Kidney (tissue), 13 donors: ENCODE measurements at regions not wholly inside any gene's neighbourhood (a gene's known extent, or its start where the extent isn't known, plus 50 kb on each side); places are given as distances from the start of the nearest gene placed in this dataset.
A peak's percentile ranks its signal among the peaks of the same experiment; 100 is the strongest.

Source experiments
- DNase-seq, 5 donors: peaks; one replicate each; pipeline ENCODE4 v3.0.0-alpha.2; 2013 to 2020
- FAIRE-seq: peaks from 2 replicates; lab custom pipeline; 2012; peaks lifted over from hg19 to GRCh38; lab: Jason Lieb, UNC
- H3K27ac ChIP-seq, 2 donors: one replicate each; pipeline ENCODE4 v1.7.0; 2013; ENCODE audit warnings: low read depth in 2 of 2, low read length in 2 of 2, inconsistent platforms in 1 of 2
- H3K27me3 ChIP-seq: one replicate; pipeline ENCODE4 v1.7.1; 2013; ENCODE audit warnings: low read length, inconsistent platforms; ENCODE audit not compliant: control insufficient read depth, insufficient read depth
- H3K36me3 ChIP-seq, 3 donors: one replicate each; pipeline versions ENCODE4 v1.7.0 to v1.7.1; 2013; ENCODE audit warnings: low read length in 3 of 3, control low read depth in 1 of 3, inconsistent platforms in 1 of 3; ENCODE audit not compliant: insufficient read depth in 3 of 3, control insufficient read depth in 2 of 3
- H3K4me1 ChIP-seq, 3 donors: one replicate each; pipeline versions ENCODE4 v1.7.0 to v1.7.1; 2013; ENCODE audit warnings: low read length in 3 of 3, inconsistent platforms in 1 of 3, low read depth in 1 of 3; ENCODE audit not compliant: control insufficient read depth in 2 of 3, insufficient read depth in 2 of 3
- H3K4me3 ChIP-seq, 3 donors: one replicate each; pipeline versions ENCODE4 v1.7.0 to v1.8.1; 2013; ENCODE audit warnings: low read length in 3 of 3, control low read depth in 1 of 3, inconsistent platforms in 1 of 3
- H3K9ac ChIP-seq, 3 donors: one replicate each; pipeline versions ENCODE4 v1.7.0 to v1.7.1; 2013; ENCODE audit warnings: low read length in 3 of 3, control low read depth in 1 of 3, inconsistent platforms in 1 of 3
- H3K9me3 ChIP-seq, 3 donors: one replicate each; pipeline versions ENCODE4 v1.7.0 to v1.7.1; 2013; ENCODE audit warnings: low read length in 3 of 3, control low read depth in 1 of 3, inconsistent platforms in 1 of 3; ENCODE audit not compliant: control insufficient read depth in 2 of 3, insufficient read depth in 1 of 3
- CTCF ChIP-seq: IDR thresholded peaks from 3 replicates; pipeline ENCODE4 v1.5.1; 2012; ENCODE audit warnings: mild to moderate bottlenecking, moderate library complexity, borderline replicate concordance; ENCODE audit not compliant: insufficient read depth; ENCODE audit errors: extremely low read depth
- intact Hi-C: fragments of 100-400 bp; cut with DNase I; formaldehyde crosslinking; loops from one replicate; pipeline ENCODE4 v1.11.1; 2022
- donor health status: control.
- donor health status: control.
- donor health status: control.
- donor health status: control.
- donor health status: control.
- donor health status: DM: yes; HTN: yes; CAD: no.
- donor health status: Normal renal cell carcinoma (clear cell type).

- no peak for DNase-seq
- Histone ChIP-seq H3K27me3 (no peaks in the 10 kb centered on the region), H3K36me3 (no peaks in the 10 kb centered on the region), H3K9ac (no peak overlapping the region), H3K4me1 (no peaks in the 10 kb centered on the region), H3K27ac (no peak overlapping the region), H3K9me3 (no peaks in the 10 kb centered on the region), H3K4me3 (no peak overlapping the region)
- no peak for TF ChIP-seq CTCF
- intact Hi-C loops, result no loop called here
- no peak for FAIRE-seq
Observed at GRCh38 chr13:50742353-50742752, 101.1 kb downstream of the DLEU7 start.

GRCh38 chr13:50742968-50743367, 100.5 kb downstream of the DLEU7 start:
- Histone ChIP-seq H3K4me1 (no peaks in the 10 kb centered on the region), H3K27me3 (no peaks in the 10 kb centered on the region), H3K36me3 (no peaks in the 10 kb centered on the region), H3K27ac (no peak overlapping the region), H3K9me3 (no peaks in the 10 kb centered on the region), H3K4me3 (no peak overlapping the region), H3K9ac (no peak overlapping the region)
- DNase-seq (no peak), FAIRE-seq (no peak)
- intact Hi-C loops, result no loop called here
- no peak for TF ChIP-seq CTCF

DNA sequence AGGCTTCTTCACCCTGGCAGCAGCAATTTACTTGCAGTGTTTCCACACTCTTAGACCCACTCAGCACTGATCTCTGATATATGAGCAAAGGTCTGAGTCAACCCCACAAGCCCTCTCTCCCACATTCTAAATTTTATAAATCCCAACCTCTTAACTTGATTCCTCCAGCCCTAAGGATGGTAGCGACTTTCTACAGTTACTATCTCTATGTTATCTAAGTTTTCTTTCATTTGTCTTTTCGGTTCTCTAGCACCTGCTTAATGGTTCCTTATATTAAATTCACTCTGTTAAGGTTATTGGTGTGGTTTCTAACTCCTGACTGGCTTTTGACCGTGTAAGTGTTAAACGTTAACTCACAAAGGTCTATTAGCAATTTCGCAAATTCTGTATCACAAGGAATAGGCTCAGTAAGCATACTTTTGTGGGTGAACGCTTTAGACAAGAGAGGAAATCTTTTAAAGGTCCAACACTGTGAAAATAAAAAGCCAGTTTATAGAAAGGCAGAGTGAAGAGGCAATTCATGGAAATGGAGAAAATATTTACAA, 99.3 kb downstream of the DLEU7 start:
- FAIRE-seq (peak; percentile 13), DNase-seq (no peak)
- no peaks in the 10 kb centered on the region for H3K4me1 ChIP-seq
- no peak overlapping the region for H3K27ac ChIP-seq
- intact Hi-C loops, result no loop called here
- peak overlapping the region in 1 of 3 donors; percentile 25 for H3K4me3 ChIP-seq
- TF ChIP-seq CTCF, result no peak
- no peak overlapping the region for H3K9ac ChIP-seq
- H3K27me3 ChIP-seq, result no peaks in the 10 kb centered on the region
- H3K9me3 ChIP-seq, result no peaks in the 10 kb centered on the region
- H3K36me3 ChIP-seq, result no peaks in the 10 kb centered on the region

GRCh38 chr13:50745542-50746115, 97.9 kb downstream of the DLEU7 start:
- H3K9me3 ChIP-seq, result no peaks in the 10 kb centered on the region
- H3K4me3 ChIP-seq, result no peak overlapping the region
- no peaks in the 10 kb centered on the region for H3K27me3 ChIP-seq
- no peaks in the 10 kb centered on the region for H3K36me3 ChIP-seq
- intact Hi-C loops, result no loop called here
- no peak overlapping the region for H3K27ac ChIP-seq
- DNase-seq (no peak), FAIRE-seq (no peak)
- H3K9ac ChIP-seq, result no peak overlapping the region
- no peak for TF ChIP-seq CTCF
- no peaks in the 10 kb centered on the region for H3K4me1 ChIP-seq
